GM12864 (cell line): ENCODE measurements at regions not wholly inside any gene's neighbourhood (a gene's known extent, or its start where the extent isn't known, plus 50 kb on each side); places are given as distances from the start of the nearest gene placed in this dataset.
"Not testable (repeated sequence)": the region's sequence is repeated elsewhere in the genome, so short reads cannot be mapped to it uniquely, and the experiment has no call there.

Source experiments
- DNase-seq: peaks from one replicate; pipeline ENCODE4 v3.0.0-alpha.2; 2011; ENCODE audit warnings: low read depth
- H3K4me3 ChIP-seq: 2 replicates; pipeline ENCODE4 v1.5.1; 2011; ENCODE audit warnings: mild to moderate bottlenecking, low read depth, low read length, control low read depth
- TF ChIP-seq, protein P1 (sequence below): IDR thresholded peaks from 2 replicates; pipeline ENCODE4 v1.5.1; 2011; ENCODE audit warnings: low read depth, mild to moderate bottlenecking, moderate library complexity, low read length, control low read depth, inconsistent platforms; ENCODE audit errors: missing control alignments

DNA sequence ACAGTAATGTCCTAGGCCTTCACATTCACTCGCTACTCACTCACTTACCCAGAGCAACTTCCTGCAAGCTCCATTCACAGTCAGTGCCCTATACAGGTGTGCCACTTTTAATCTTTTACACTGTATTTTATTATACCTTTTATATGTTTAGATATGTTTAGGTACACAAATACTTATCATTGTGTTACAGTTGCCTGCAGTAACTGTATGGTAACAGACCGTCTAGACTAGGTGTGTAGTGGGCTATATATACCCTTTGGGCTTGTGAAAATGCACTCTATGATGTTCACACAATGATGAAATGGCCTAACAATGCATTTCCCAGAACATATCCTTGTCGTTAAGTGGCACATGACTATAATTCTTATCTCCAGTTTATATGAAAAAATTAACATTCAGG, 204.5 kb upstream of the HMCN1 start:
- TF ChIP-seq, protein P1, sequence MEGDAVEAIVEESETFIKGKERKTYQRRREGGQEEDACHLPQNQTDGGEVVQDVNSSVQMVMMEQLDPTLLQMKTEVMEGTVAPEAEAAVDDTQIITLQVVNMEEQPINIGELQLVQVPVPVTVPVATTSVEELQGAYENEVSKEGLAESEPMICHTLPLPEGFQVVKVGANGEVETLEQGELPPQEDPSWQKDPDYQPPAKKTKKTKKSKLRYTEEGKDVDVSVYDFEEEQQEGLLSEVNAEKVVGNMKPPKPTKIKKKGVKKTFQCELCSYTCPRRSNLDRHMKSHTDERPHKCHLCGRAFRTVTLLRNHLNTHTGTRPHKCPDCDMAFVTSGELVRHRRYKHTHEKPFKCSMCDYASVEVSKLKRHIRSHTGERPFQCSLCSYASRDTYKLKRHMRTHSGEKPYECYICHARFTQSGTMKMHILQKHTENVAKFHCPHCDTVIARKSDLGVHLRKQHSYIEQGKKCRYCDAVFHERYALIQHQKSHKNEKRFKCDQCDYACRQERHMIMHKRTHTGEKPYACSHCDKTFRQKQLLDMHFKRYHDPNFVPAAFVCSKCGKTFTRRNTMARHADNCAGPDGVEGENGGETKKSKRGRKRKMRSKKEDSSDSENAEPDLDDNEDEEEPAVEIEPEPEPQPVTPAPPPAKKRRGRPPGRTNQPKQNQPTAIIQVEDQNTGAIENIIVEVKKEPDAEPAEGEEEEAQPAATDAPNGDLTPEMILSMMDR = no peak
- no peak overlapping the region for H3K4me3 ChIP-seq
- no peak for DNase-seq

DNA sequence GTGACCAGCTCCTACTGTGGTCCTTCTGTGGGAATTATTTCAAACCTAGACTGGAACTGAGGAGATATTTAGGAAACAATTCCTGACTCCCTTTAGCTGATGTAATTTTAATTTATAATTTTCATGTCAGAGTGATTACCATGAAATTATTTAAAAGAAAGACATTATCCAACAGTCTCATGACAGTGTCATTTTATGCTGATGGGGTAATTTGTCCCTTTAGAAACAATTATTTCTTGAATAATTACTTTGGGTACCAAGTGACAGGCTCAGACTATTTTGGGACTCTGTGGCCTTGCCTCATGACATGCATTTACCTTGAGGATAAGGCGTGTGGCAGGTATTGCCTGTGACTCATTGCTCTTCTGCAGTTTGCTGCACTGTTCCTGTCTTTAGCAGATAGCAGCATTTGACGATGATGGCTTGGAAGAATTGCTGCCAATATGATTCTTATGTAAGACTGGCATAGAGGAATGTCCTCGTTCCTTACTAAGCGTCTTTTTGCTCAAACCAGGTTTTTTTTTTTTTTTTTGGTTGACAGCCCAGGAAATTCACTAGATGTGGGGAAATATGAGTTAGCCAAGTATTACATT, 206.0 kb upstream of the HMCN1 start:
- no peak overlapping the region for H3K4me3 ChIP-seq
- DNase-seq = no peak
- TF ChIP-seq, protein P1 = no peak

DNA sequence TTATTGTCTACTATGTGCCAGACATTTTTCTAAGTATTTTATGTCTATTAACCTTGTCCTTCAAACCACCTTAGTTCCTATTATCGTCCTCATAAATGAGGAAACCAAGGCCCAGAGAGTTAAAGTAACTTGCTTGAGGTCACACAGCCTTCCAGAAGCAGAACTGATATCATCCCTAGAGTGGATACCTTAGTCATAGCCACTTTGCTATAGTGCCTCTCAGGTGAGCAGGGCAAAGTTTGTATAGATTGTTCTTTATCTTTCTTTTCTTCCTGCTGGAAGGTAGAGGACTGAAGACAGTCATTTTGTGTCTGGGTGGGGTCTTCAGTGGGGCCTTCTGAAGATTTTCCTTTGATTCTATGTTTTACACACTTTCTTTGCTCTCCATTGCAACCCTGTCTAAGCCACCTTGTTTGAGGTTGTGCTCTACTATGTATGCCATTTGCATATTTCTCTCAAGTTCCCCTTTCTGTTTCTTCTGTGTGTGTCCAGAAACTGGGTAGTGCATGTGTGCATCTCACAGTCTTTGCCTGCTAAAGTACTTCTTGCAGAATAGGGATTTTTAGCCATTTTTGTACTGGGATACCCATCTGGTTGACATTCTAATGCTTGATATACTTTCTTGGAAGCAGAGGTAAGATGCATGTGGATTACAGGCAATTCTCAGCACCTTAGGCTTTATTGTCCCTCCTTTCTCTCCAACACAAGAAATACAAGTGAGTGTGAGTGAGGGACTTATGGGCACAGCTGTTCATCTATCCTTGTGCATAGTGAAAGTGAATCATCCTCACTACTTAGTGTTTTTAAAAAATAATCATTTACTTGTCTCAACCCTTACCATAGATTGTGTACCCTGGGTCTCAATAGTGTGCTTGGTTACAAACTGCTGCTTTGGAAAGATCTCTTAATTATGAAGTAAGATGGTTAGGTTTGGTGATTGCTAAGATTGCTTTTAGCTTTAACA, 207.6 kb upstream of the HMCN1 start:
- no peak overlapping the region for H3K4me3 ChIP-seq
- peak; percentile 42 for DNase-seq

DNA sequence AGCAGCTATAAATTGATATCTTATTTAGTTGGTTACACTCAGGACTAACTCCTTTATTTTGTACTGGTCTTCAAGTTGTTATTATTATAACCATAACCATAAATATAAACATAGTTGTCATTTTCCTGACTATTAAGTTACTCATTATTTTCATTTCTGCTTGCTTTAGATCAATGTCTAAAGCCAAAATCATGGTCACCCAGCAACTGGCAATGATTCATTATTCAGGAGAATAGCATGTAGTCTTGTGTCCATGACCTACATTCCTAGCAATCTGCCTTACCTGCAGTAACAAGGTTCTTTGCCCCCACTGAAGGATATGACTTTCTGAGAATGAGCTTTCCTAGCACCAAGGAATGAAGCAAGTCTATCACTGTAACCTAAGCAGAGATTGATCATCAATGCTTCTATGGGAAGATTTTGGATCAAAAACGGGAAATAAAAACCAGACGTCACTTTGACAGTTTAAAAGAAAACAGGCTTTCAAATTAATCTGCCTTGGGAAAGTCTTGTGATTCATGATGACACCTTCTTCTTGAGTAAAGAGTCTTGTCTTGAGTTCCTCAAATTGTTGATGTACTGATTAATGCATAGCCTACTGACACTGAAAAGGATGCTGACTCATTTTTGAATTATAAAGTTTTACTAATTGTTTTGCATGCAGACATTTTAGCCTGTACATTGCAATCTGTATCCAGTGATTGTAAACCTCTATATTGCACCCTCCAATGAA, 203.3 kb upstream of the IVNS1ABP start:
- TF ChIP-seq, protein P1 = no peak
- DNase-seq = no peak

More for the DNA sequence above, 207.6 kb upstream of the HMCN1 start:
- TF ChIP-seq, protein P1 = no peak

DNA sequence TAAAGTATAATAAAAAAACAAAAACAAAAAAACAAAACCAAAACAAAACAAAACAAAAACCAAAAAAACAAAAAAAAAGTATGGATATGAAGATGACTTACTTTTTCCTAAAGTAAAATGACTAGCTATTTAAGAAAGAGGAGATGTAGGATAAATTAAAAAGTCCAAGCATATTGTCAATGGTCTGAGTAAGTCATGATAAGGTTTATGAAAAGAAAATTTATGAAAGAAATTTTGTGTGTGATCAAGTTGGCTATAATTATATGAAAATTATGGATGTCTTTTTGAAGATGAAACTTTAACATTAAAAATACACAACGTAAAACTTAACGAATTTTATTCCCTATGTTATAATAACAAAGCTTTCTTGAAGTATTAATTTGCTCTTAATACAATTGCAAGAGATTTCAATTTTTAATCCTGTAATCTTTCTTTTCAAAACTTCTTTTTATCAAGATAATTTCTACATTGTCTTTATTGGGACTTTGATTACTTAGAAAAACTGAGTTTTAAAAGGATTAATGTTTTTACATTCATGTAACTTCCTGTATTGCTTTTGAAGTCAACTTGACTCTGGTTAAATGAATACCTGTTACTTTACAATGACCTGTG, 200.9 kb upstream of the IVNS1ABP start:
- no peak for DNase-seq
- no peak overlapping the region for H3K4me3 ChIP-seq
- TF ChIP-seq, protein P1 = no peak

More for the DNA sequence above, 203.3 kb upstream of the IVNS1ABP start:
- H3K4me3 ChIP-seq = no peak overlapping the region

DNA sequence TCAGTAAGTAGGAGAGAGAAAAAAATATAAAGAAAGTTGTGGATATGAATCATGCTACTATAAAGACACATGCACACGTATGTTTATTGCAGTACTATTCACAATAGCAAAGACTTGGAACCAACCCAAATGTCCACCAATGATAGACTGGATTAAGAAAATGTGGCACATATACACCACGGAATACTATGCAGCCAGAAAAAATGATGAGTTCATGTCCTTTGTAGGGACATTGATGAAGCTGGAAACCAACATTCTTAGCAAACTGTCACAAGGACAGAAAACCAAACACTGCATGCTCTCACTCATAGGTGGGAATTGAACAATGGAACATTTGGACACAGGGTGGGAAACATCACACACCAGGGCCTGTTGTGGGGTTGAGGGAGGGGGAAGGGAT, 200.3 kb upstream of the IVNS1ABP start:
- not testable (repeated sequence) for DNase-seq, H3K4me3 ChIP-seq

DNA sequence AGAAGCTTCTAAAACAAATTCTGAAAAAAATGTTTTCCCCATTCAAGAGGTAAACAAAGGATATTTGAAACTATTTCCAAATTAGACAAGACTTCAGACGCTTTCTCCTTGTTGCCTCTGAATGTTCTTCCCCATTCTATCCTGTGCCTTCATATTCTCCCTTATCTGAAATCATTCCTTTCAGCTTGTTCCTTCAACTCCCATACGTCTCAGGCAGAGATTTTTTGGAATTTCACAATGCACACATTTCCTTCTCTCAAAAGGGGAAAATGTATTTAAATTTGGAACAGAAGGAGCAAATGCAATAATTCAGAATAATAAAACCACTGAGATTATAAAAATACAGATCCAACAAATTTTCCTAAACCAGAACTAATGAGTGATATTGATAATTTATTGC, 198.7 kb upstream of the IVNS1ABP start:
- no peak for DNase-seq
- TF ChIP-seq, protein P1 = no peak
- H3K4me3 ChIP-seq = no peak overlapping the region
